Endodermal cell (in vitro differentiated cells): ENCODE measurements at regions not wholly inside any gene's neighbourhood (a gene's known extent, or its start where the extent isn't known, plus 50 kb on each side); places are given as distances from the start of the nearest gene placed in this dataset.

ENCODE experiments used
- DNase-seq: peaks from one replicate; pipeline ENCODE4 v3.0.0-alpha.2; 2017
- H3K27ac ChIP-seq: 2 replicates; pipeline ENCODE4 v1.5.1; 2013; ENCODE audit warnings: mild to moderate bottlenecking, low read depth, low read length, moderate library complexity
- H3K27me3 ChIP-seq: 2 replicates; pipeline ENCODE4 v1.6.1; 2013; ENCODE audit warnings: mild to moderate bottlenecking, low read length, moderate library complexity; ENCODE audit not compliant: insufficient read depth, control insufficient read depth, poor library complexity, severe bottlenecking
- H3K36me3 ChIP-seq: 2 replicates; pipeline ENCODE4 v1.7.0; 2013; ENCODE audit warnings: mild to moderate bottlenecking, low read length, moderate library complexity; ENCODE audit not compliant: control insufficient read depth, insufficient read depth
- H3K4me1 ChIP-seq: one replicate; pipeline ENCODE4 v1.7.0; 2013; ENCODE audit warnings: low read length; ENCODE audit not compliant: control insufficient read depth, insufficient read depth
- H3K4me3 ChIP-seq: 2 replicates; pipeline ENCODE4 v1.5.1; 2013; ENCODE audit warnings: mild to moderate bottlenecking, low read length, moderate library complexity
- H3K9ac ChIP-seq: 2 replicates; pipeline ENCODE4 v1.6.1; 2013; ENCODE audit warnings: mild to moderate bottlenecking, low read length, moderate library complexity; ENCODE audit not compliant: poor library complexity, severe bottlenecking; ENCODE audit errors: extremely low read depth
- H3K9me3 ChIP-seq: 2 replicates; pipeline ENCODE4 v1.6.1; 2013; ENCODE audit warnings: mild to moderate bottlenecking, low read length, moderate library complexity; ENCODE audit not compliant: control insufficient read depth
- H3K27ac Mint-ChIP-seq: 2 replicates; pipeline ENCODE4 v1.8.0; 2020; ENCODE audit warnings: mixed read lengths
- H3K27me3 Mint-ChIP-seq: 2 replicates; pipeline ENCODE4 v1.8.0; 2021; ENCODE audit warnings: mild to moderate bottlenecking, mixed read lengths; ENCODE audit not compliant: insufficient read depth
- H3K36me3 Mint-ChIP-seq: 2 replicates; pipeline ENCODE4 v1.8.0; 2020; ENCODE audit warnings: low read depth, mixed read lengths
- H3K4me1 Mint-ChIP-seq: 2 replicates; pipeline ENCODE4 v1.8.0; 2020; ENCODE audit warnings: mixed read lengths
- H3K4me3 Mint-ChIP-seq: 2 replicates; pipeline ENCODE4 v1.8.0; 2020; ENCODE audit warnings: mild to moderate bottlenecking, moderate library complexity, mixed read lengths
- H3K9me3 Mint-ChIP-seq: 2 replicates; pipeline ENCODE4 v1.8.0; 2020; ENCODE audit warnings: mild to moderate bottlenecking, mixed read lengths
- CTCF ChIP-seq: fragments of 200-600 bp; sonication (generic); conservative IDR thresholded peaks from 2 replicates; pipeline ENCODE4 v1.5.0; 2021; ENCODE audit warnings: antibody characterized with exemption, mild to moderate bottlenecking
- WGBS, 2 experiments: methylation state at CpG; one replicate each; pipeline versions ENCODE4 v1.1.5 to v1.1.7; 2013; ENCODE audit warnings: missing lambda C conversion rate in 2 of 2, mixed read lengths in 1 of 2; ENCODE audit not compliant: insufficient coverage in 1 of 2, insufficient read length in 1 of 2; 5-methylcytosine and 5-hydroxymethylcytosine counted together

GRCh38 chr6:23180504-23181293 is 611.3 kb downstream of the HDGFL1 start:
- DNase-seq, result no peak
- Histone ChIP-seq H3K4me3 (no peak overlapping the region), H3K9ac (no peak overlapping the region), H3K27ac (peak overlapping the region; percentile 96), H3K9me3 (peaks cover 38% of the 10 kb centered on the region), H3K4me1 (no peaks in the 10 kb centered on the region), H3K36me3 (no peaks in the 10 kb centered on the region), H3K27me3 (no peaks in the 10 kb centered on the region)
- TF ChIP-seq CTCF, result peak; percentile 31
- H3K27me3 Mint-ChIP-seq, result no peaks in the 10 kb centered on the region
- H3K9me3 Mint-ChIP-seq, result peaks cover 2% of the 10 kb centered on the region
- H3K4me1 Mint-ChIP-seq, result peaks cover 31% of the 10 kb centered on the region
- WGBS, 2 experiments, result 80 to 83% methylated on average over 8 to 10 of the region's 12 CpGs
- H3K36me3 Mint-ChIP-seq, result no peaks in the 10 kb centered on the region
- H3K27ac Mint-ChIP-seq, result peak overlapping the region; percentile 46
- no peak overlapping the region for H3K4me3 Mint-ChIP-seq

GRCh38 chr6:23181356-23182110 is 612.2 kb downstream of the HDGFL1 start:
- no peaks in the 10 kb centered on the region for H3K4me1 ChIP-seq
- no peaks in the 10 kb centered on the region for H3K36me3 ChIP-seq
- no peak overlapping the region for H3K9ac ChIP-seq
- 91 to 100% methylated on average over 2 to 7 of the region's 7 CpGs for WGBS, 2 experiments
- H3K4me3 Mint-ChIP-seq, result no peak overlapping the region
- peak overlapping the region; percentile 96 for H3K27ac ChIP-seq
- peaks cover 36% of the 10 kb centered on the region for H3K9me3 ChIP-seq
- no peaks in the 10 kb centered on the region for H3K27me3 ChIP-seq
- H3K4me1 Mint-ChIP-seq, result peaks cover 31% of the 10 kb centered on the region
- H3K9me3 Mint-ChIP-seq, result peaks cover 2% of the 10 kb centered on the region
- H3K4me3 ChIP-seq, result no peak overlapping the region
- DNase-seq, result no peak
- H3K27me3 Mint-ChIP-seq, result no peaks in the 10 kb centered on the region
- no peak for TF ChIP-seq CTCF
- no peaks in the 10 kb centered on the region for H3K36me3 Mint-ChIP-seq
- no peak overlapping the region for H3K27ac Mint-ChIP-seq

- H3K4me1 ChIP-seq, result no peaks in the 10 kb centered on the region
- Mint-ChIP-seq H3K27ac (no peak overlapping the region), H3K9me3 (peaks cover 2% of the 10 kb centered on the region), H3K4me1 (peaks cover 29% of the 10 kb centered on the region), H3K4me3 (no peak overlapping the region), H3K36me3 (no peaks in the 10 kb centered on the region), H3K27me3 (no peaks in the 10 kb centered on the region)
- no peak overlapping the region for H3K27ac ChIP-seq
- no peak for DNase-seq
- H3K9me3 ChIP-seq, result peaks cover 27% of the 10 kb centered on the region
- TF ChIP-seq CTCF, result no peak
- WGBS, 2 experiments, result 95 to 100% methylated on average over 5 to 7 of the region's 7 CpGs
- H3K4me3 ChIP-seq, result no peak overlapping the region
- H3K36me3 ChIP-seq, result no peaks in the 10 kb centered on the region
- H3K27me3 ChIP-seq, result no peaks in the 10 kb centered on the region
- no peak overlapping the region for H3K9ac ChIP-seq
Observed at GRCh38 chr6:23183846-23184245, 614.5 kb downstream of the HDGFL1 start.
